ENCODE measurements at regions not wholly inside any gene's neighbourhood (a gene's known extent, or its start where the extent isn't known, plus 50 kb on each side); places are given as distances from the start of the nearest gene placed in this dataset.

- H3K9me3 ChIP-seq = no peaks in the 10 kb centered on the region
- no peaks in the 10 kb centered on the region for H3K27me3 ChIP-seq (ENCODE audit: insufficient read depth)
- no peak for DNase-seq
- H3K79me2 ChIP-seq (ENCODE audit: insufficient read depth) = no peaks in the 10 kb centered on the region
- no peaks in the 10 kb centered on the region for H3K36me3 ChIP-seq (replicated peaks in 1 of 2; ENCODE audit: control insufficient read depth in 1 of 2, insufficient read depth in 2 of 2, low read length in 1 of 2)
- H2AFZ ChIP-seq (ENCODE audit: low read depth) = no peak overlapping the region
- ChIA-PET CTCF (interaction anchor here (2.0 kb wide), 1 partner anchor 27 kb away, joined by 4 read pairs; no protein-coding TSS in a partner anchor), POLR2A (no interaction called here)
- H3K4me3 ChIP-seq (ENCODE audit: low read depth in 2 of 2, low read length in 1 of 2) = no peak overlapping the region
- peaks cover 2% of the 10 kb centered on the region for H3F3A ChIP-seq (replicated peaks; ENCODE audit: insufficient read depth)
- no peak overlapping the region for H3K9ac ChIP-seq
- TF ChIP-seq FOXM1 (IDR thresholded peaks at IDR 0.05; ENCODE audit: low read depth) (no peak), MAX (IDR thresholded peaks at IDR 0.05; ENCODE audit: low read depth) (no peak), TCF12 (IDR thresholded peaks at IDR 0.05) (no peak), JUND (IDR thresholded peaks at IDR 0.05) (no peak), RAD21 (IDR thresholded peaks at IDR 0.05; ENCODE audit: low read length) (no peak), USF1 (IDR thresholded peaks at IDR 0.05; ENCODE audit: borderline replicate concordance, low read depth) (no peak), NRF1 (IDR thresholded peaks at IDR 0.05; ENCODE audit: low read depth, low read length) (no peak), FOXJ3 (CRISPR knock-in tag; IDR thresholded peaks at IDR 0.05) (no peak), CTCF (IDR thresholded peaks at IDR 0.05) (no peak), RFX5 (IDR thresholded peaks at IDR 0.05; ENCODE audit: low read length) (no peak), EP300 (IDR thresholded peaks at IDR 0.05; ENCODE audit: borderline replicate concordance in 1 of 2, low read depth in 1 of 2, low read length in 1 of 2) (no peak), ELF1 (IDR thresholded peaks at IDR 0.05) (no peak), TAF1 (IDR thresholded peaks at IDR 0.05; ENCODE audit: borderline replicate concordance, low read depth, low read length) (no peak), RCOR1 (IDR thresholded peaks at IDR 0.05; ENCODE audit: low read length) (no peak), GATA2 (CRISPR knock-in tag; IDR thresholded peaks at IDR 0.05) (no peak)
- TF ChIP-seq, protein P1, sequence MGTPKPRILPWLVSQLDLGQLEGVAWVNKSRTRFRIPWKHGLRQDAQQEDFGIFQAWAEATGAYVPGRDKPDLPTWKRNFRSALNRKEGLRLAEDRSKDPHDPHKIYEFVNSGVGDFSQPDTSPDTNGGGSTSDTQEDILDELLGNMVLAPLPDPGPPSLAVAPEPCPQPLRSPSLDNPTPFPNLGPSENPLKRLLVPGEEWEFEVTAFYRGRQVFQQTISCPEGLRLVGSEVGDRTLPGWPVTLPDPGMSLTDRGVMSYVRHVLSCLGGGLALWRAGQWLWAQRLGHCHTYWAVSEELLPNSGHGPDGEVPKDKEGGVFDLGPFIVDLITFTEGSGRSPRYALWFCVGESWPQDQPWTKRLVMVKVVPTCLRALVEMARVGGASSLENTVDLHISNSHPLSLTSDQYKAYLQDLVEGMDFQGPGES (IDR thresholded peaks at IDR 0.05; ENCODE audit: low read depth, low read length) = no peak
- TF ChIP-seq, protein P2, sequence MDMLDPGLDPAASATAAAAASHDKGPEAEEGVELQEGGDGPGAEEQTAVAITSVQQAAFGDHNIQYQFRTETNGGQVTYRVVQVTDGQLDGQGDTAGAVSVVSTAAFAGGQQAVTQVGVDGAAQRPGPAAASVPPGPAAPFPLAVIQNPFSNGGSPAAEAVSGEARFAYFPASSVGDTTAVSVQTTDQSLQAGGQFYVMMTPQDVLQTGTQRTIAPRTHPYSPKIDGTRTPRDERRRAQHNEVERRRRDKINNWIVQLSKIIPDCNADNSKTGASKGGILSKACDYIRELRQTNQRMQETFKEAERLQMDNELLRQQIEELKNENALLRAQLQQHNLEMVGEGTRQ (IDR thresholded peaks at IDR 0.05; ENCODE audit: borderline replicate concordance, low read depth, low read length) = no peak
- TF ChIP-seq, protein P3, sequence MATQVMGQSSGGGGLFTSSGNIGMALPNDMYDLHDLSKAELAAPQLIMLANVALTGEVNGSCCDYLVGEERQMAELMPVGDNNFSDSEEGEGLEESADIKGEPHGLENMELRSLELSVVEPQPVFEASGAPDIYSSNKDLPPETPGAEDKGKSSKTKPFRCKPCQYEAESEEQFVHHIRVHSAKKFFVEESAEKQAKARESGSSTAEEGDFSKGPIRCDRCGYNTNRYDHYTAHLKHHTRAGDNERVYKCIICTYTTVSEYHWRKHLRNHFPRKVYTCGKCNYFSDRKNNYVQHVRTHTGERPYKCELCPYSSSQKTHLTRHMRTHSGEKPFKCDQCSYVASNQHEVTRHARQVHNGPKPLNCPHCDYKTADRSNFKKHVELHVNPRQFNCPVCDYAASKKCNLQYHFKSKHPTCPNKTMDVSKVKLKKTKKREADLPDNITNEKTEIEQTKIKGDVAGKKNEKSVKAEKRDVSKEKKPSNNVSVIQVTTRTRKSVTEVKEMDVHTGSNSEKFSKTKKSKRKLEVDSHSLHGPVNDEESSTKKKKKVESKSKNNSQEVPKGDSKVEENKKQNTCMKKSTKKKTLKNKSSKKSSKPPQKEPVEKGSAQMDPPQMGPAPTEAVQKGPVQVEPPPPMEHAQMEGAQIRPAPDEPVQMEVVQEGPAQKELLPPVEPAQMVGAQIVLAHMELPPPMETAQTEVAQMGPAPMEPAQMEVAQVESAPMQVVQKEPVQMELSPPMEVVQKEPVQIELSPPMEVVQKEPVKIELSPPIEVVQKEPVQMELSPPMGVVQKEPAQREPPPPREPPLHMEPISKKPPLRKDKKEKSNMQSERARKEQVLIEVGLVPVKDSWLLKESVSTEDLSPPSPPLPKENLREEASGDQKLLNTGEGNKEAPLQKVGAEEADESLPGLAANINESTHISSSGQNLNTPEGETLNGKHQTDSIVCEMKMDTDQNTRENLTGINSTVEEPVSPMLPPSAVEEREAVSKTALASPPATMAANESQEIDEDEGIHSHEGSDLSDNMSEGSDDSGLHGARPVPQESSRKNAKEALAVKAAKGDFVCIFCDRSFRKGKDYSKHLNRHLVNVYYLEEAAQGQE (IDR thresholded peaks at IDR 0.05; ENCODE audit: low read depth, low read length) = no peak
- no peaks in the 10 kb centered on the region for H4K20me1 ChIP-seq (ENCODE audit: insufficient read depth)
- H3K4me2 ChIP-seq = no peak overlapping the region
- no peaks in the 10 kb centered on the region for H3K9me2 ChIP-seq
- WGBS (ENCODE audit: low lambda C conversion rate) = 71% methylated on average over 6 of the region's 6 CpGs
- H3K4me1 ChIP-seq (ENCODE audit: control insufficient read depth in 1 of 2, insufficient read depth in 2 of 2, low read depth in 1 of 2, low read length in 1 of 2) = no peaks in the 10 kb centered on the region
- no peak overlapping the region for H3K27ac ChIP-seq (ENCODE audit: low read depth in 2 of 2, low read length in 1 of 2)
These were observed 194.5 kb upstream of the CDKN3 start for GRCh38 chr14:54202288-54202687.

All from SK-N-SH (cell line).